Fibroblast of skin of back (primary cell): ENCODE measurements at regions not wholly inside any gene's neighbourhood (a gene's known extent, or its start where the extent isn't known, plus 50 kb on each side); places are given as distances from the start of the nearest gene placed in this dataset.

Experiments
- DNase-seq: peaks from one replicate; pipeline ENCODE4 v3.0.0-alpha.2; 2013

DNA sequence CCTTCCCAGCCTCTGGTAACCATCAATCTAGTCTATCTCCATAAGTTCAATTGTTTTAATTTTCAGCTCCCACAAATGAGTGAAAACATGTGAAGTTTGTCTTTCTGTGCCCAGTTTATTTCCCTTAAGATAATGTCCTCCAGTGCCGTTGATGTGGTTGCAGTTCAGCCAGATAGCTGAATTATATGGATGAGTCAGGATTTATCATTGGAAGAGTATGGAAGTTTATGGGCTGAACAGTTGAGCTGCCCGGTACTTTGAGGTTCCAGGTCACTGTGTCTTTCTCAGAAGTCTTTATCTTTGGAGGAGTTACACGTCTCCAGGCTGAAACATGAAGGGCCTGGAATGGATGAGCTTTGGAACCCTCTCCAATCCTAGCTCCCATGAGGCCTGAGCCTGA lies 120.1 kb downstream of the ASCL4 start:
- no peak for DNase-seq

- DNase-seq, result no peak
These were observed 121.5 kb downstream of the ASCL4 start for GRCh38 chr12:107895966-107896365.

GRCh38 chr12:107900588-107900987 lies 126.1 kb downstream of the ASCL4 start:
- no peak for DNase-seq

DNA sequence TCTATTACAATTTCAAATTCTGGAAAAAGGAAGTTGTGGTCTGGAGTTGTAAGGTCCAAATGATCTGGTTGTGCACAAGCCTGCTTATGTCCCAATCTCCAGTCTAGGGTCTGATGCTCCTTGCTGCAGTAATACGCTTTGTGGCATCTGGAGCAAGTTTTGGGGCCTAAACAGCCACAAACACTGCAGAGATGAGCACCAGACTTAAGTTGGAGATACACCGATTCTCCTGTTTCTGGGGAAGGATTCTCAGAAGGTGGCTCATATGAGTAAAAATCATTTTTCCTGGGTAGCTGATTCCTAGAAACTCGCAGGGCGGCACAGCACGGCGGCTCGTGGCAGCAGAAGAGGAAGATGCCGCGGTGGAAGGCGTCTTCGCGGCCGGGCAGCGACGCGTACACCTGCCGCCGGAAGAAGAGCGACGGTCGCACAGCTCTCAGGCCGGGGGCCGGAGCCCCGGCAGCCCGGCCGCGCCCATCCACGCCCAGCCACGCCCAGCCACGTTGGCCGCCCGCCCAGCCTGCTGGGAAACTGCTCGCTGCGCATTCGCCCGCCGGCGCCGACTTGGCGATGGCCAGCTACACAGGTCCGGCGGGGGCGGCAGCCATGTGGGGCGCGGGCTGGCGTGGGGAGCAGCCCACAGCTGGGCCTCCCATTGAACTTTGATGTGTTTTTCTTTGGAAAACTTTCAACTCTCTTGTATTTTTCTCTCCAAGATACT lies 129.0 kb downstream of the ASCL4 start:
- DNase-seq, result no peak

- DNase-seq, result no peak
These were observed 132.2 kb downstream of the ASCL4 start for GRCh38 chr12:107906707-107907106.

GRCh38 chr12:107912421-107913004 lies 138.0 kb downstream of the ASCL4 start:
- peak; percentile 13 for DNase-seq

DNA sequence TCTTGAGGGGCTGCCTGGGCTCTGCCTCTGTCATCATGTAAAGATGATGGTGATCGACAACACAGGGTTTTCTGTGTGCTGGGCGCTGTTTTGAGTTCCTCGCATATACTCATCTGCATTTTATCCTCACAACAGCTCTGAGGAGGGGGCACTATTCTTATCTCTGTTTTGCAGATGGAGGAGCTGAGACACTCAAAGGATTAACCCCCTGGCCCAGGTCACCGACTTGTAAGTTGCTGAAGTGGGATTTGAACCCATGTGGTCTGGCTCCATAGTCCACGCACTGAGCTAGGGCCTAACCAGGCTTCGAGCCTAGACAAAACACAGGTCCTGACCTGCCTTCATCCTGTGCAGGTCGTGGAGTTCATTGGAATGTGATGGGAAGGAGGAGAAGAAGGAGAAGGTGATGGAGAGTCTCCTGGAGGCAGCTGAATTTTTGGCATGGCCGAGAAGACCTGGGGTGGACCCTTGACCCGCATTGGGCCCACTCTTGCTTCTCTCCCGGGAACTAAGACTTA lies 140.0 kb downstream of the ASCL4 start:
- no peak for DNase-seq

DNA sequence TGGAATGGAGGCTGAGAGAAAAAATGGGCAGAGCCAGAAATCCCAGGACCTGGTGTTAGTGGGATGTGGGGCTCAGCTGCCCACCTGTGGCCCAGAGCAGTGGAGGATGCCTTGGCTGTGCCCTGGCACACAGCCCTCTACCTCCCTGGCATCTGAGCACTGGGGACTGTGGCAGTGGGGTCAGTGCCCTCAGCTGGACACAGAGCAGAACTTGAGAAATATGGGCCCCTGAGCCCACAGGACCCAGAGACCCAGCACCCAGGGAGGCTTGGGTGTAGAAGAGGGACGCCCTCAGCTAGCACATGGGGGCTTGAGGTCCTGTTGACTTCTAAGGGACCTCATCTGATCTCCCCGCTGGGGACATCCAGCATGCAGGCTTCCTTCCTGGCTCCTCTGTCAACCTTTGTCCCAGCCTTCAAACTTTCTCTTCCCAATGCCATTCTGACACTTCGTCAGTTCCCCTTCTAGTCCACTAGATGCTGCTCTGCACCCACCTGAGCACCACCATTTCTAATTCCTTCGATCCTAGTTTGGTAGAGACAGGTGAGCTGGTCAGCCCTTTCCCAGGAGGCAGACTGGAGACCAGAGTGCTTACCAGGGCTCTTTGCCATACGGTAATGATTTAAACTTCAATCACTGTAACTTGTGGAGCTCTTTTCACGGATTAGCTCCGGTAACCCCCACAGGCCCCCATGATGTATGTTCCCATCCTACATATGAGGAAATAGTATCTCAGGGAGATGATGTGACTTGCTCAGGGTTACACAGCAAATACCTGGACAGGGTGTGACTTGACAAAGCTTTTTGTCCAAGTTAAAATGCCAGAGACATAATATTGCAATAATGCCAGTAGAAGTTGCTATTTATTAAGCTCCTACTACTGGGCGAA lies 143.7 kb downstream of the ASCL4 start:
- DNase-seq, result peak; percentile 12

- DNase-seq, result no peak
These were observed 146.6 kb downstream of the ASCL4 start for GRCh38 chr12:107921062-107921461.

DNA sequence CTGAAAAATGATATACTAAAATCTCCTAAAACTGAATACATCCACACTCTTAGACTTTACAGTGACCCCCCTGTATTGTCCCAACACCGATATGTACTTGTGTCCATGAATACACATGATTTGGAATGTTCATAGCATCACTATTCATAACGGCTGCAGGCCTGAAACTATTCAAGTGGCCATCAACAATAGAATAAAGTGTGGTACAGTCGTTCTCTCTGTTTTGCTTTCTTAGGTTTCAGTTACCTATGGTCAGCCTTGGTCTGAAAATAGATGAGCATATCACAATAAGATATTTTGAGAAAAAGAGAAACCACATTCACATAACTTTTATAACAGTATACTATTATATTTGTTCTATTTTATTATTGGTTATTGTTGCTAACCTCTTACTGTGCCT lies 150.6 kb downstream of the ASCL4 start:
- no peak for DNase-seq

- peak; percentile 25 for DNase-seq
These were observed 154.9 kb downstream of the ASCL4 start for GRCh38 chr12:107929436-107929835.

- DNase-seq, result no peak
These were observed 157.3 kb downstream of the ASCL4 start for GRCh38 chr12:107931761-107932160.

DNA sequence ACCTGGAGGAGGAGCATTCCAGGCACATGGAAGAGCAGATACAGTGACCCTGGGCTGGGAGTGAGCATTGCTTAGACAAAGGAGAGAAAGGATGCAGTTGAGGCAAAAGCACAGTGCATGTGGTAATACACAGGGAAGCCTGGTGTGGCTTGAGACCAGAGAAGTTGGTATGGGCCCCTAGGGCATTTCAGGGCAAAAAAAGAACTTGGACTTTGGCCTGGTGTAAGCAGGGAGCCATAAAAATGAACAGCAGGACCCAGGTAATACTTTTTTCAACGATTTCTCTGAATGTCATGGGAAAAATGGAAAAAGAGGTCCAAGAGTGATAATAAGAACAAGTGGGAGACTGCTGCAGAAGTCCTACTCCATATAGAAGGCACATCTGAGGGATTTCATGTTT lies 163.9 kb downstream of the ASCL4 start:
- no peak for DNase-seq

DNA sequence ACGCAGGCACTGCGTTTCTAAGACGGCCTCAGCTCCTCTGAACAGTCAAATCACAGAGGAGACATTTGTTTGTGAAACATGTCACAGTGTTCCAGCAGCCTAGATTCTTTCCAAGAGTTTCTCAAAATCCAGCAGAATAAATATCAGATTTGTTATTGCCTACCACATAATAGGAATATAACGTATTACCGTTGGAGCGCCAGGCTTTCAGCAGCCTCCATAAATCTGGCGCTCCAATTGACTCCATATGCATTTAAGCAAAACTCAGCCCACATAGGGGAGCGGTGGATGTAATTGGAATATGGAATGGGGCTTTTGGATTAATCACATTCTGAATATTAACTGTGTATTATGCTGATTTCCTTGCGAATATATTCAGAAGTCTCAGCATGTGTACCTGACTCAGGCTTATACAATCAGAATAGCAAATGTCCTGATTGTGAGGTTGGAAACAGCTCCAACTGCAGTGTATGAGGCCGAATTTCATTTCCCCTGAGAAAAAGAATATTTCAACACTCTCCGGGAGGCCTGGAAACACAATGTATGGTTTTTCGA lies 174.0 kb downstream of the ASCL4 start:
- DNase-seq, result no peak

- DNase-seq, result no peak
These were observed 176.5 kb downstream of the ASCL4 start for GRCh38 chr12:107951024-107951423.

DNA sequence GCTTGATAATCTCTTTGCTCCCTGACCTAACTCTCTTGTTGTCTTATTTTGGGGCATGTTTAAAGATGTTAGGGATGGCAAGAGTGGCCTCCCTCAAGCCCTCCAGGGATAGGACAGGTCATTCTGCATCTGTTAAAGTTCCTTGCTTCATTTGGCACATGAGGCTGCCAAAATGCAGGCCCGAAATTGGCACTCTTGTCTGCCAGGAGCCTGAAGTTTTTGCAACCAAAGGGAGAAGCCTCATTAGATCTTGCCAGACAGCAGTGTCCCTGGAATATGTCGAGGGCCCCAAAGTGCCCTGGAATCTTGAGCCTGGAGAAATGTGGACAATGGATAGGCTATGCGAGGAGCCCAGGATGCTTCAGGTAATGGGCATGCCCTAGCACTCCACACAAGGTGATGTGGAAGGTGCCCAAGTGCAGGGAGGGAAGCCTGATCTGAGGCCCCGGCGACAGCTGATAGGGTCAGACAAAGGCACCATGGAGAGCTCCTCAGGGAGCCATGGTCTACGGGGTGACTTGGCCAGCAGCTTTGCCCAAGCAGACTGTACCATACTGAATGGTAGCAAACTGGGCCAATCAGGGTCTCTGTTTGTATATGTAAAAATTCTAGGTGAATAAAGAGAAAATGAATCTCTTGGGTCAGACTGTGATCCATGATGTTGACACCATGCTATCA lies 173.0 kb upstream of the WSCD2 start:
- DNase-seq, result no peak

DNA sequence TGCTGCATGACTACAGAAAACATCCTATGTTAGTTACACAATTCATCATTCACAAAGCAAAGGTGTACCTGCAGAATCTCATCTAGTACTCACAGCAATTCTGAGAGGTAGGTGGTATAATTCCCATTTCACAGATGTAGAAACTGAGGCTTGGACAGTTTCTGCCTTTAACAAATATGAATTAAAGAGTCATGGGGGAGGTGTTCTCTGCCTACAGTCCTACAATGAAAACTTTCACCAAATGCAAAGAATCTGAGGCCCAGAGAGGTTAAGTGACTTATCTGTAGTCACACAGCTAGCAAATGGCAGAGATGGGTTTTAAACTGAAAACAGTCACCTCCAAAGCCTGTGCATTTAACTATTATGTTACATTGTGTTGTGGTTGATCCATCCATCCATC lies 171.6 kb upstream of the WSCD2 start:
- DNase-seq, result no peak

GRCh38 chr12:107963635-107964034 lies 165.5 kb upstream of the WSCD2 start:
- DNase-seq, result no peak

DNA sequence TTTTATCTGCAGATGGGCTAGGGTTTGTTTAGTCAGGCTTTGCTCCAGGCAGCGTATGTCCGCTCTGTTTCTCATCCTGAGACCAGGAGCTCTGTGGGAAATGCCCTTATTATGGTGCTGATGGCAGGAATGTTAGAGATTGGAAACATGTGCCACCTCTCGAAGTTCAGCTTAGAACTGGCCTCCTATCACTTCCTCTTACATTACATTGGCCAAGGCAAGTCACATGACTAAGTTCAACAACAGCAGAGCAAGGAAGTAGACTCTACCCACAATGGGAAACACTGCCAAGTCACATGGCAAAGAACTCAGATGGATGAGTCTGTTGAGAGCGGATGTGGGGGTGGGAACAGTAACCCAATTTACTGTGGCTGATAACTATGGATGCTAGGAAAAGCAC lies 161.9 kb upstream of the WSCD2 start:
- peak; percentile 5 for DNase-seq

- no peak for DNase-seq
These were observed 155.1 kb upstream of the WSCD2 start for GRCh38 chr12:107973950-107974349.

GRCh38 chr12:107976331-107976730 lies 152.8 kb upstream of the WSCD2 start:
- no peak for DNase-seq

DNA sequence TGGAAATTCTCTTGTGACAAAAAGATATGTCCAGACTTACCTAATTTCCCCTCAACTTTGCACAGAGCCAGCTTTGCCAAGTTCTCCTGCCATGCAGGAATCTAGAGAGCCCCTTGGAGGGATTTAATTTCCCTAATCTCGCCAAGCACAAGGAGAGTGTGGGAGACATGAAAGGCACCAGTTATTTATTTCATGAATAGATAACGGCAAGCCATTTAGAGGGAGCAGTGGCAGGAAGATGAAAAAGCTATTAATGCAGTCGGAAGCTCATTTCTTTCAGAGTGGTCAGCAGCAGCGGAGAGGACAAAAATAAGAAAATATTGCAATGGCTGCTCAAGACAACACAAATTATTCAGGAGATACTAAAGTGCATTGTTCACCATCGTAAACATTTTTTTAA lies 150.9 kb upstream of the WSCD2 start:
- DNase-seq, result no peak

DNA sequence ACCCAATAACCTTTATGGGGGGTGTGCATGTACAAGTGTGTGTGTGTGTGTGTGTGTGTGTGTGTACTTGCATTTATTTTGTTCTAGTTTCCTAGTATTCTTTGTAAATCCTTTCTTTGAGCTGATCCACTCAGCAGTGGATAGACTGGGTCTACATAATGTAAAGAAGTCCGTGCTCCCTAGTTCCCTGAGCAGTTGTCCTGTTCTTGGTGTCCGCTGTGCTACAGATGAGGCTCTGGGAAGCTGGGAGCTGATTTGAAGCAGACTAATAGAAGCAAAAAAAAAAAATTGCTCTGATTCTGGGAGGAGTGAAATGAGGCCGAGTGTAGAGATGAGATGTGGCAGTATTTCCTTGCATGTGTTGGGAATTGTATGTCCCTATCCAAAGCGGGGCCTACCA lies 150.4 kb upstream of the WSCD2 start:
- DNase-seq, result no peak
